Endothelial cell of umbilical vein (primary cell): ENCODE measurements at regions not wholly inside any gene's neighbourhood (a gene's known extent, or its start where the extent isn't known, plus 50 kb on each side); places are given as distances from the start of the nearest gene placed in this dataset.

Source experiments
- BruUV-seq: library from RNA; stranded (reverse); fragments of 400-500 nt; replicated peaks from 2 replicates; lab custom pipeline; 2021; lab: Mats Ljungman, UMichigan
- CTCF ChIA-PET: fragments of 300-600, 350-600 bp; sonication (Branson Sonifier 250); formaldehyde crosslinking; loops from one replicate; lab custom pipeline; 2021; ENCODE audit warnings: antibody characterized with exemption, inconsistent platforms; lab: Charles Lee
- POLR2A ChIA-PET: fragments of 300-600, 350-600 bp; sonication (Branson Sonifier 250); formaldehyde crosslinking; loops from one replicate; lab custom pipeline; 2021; ENCODE audit warnings: antibody characterized with exemption, inconsistent platforms; lab: Charles Lee
- DNase-seq: peaks from one replicate; pipeline ENCODE4 v3.0.0-alpha.2; 2011; ENCODE audit warnings: low read depth, low spot score
- FAIRE-seq: peaks from 2 replicates; lab custom pipeline; 2011; peaks lifted over from hg19 to GRCh38; lab: Jason Lieb, UNC
- H2AFZ ChIP-seq: 2 replicates; pipeline ENCODE4 v1.6.0; 2012; ENCODE audit warnings: low read depth, low read length, control low read depth, inconsistent platforms
- H3K27ac ChIP-seq: 2 replicates; pipeline ENCODE4 v1.5.1; 2011; ENCODE audit warnings: low read depth, mild to moderate bottlenecking, control low read depth, low read length, moderate library complexity; ENCODE audit not compliant: insufficient read depth
- H3K27me3 ChIP-seq, 2 experiments: 2 replicates each; pipeline versions ENCODE4 v1.6.0 to v1.6.1; 2011; ENCODE audit warnings: low read length in 2 of 2, mixed read lengths in 1 of 2; ENCODE audit not compliant: control insufficient read depth in 2 of 2, insufficient read depth in 2 of 2
- H3K36me3 ChIP-seq, 2 experiments: 2 replicates in 1 of 2; 3 replicates in 1 of 2; pipeline ENCODE4 v1.5.1; 2011; ENCODE audit warnings: low read length in 2 of 2, mild to moderate bottlenecking in 1 of 2, moderate library complexity in 1 of 2; ENCODE audit not compliant: control insufficient read depth in 2 of 2, insufficient read depth in 2 of 2; ENCODE audit errors: extremely low read depth in 1 of 2
- H3K4me1 ChIP-seq: 3 replicates; pipeline ENCODE4 v1.5.1; 2011; ENCODE audit warnings: mild to moderate bottlenecking, low read length; ENCODE audit not compliant: control insufficient read depth, insufficient read depth; ENCODE audit errors: extremely low read depth
- H3K4me2 ChIP-seq: 2 replicates; pipeline ENCODE4 v1.6.1; 2011; ENCODE audit warnings: low read length, control low read depth, mixed read lengths; ENCODE audit not compliant: insufficient read depth
- H3K4me3 ChIP-seq, 3 experiments: fragments of 200-600 bp in 1 of 3; sonication (generic), shearing (Covaris generic) in 1 of 3; replicated peaks in 1 of 3; 2 replicates each; pipeline ENCODE4 v1.5.1; 2011 to 2016; ENCODE audit warnings: control low read depth in 3 of 3, low read length in 3 of 3, mild to moderate bottlenecking in 2 of 3, inconsistent platforms in 1 of 3, low read depth in 1 of 3, moderate library complexity in 1 of 3; ENCODE audit not compliant: insufficient read depth in 1 of 3
- H3K79me2 ChIP-seq: 2 replicates; pipeline ENCODE4 v1.6.0; 2012; ENCODE audit warnings: low read length, inconsistent platforms; ENCODE audit not compliant: control insufficient read depth, insufficient read depth
- H3K9ac ChIP-seq: replicated peaks from 2 replicates; pipeline ENCODE3; 2011; ENCODE audit warnings: low read length, control low read depth; ENCODE audit not compliant: insufficient read depth; ENCODE audit errors: extremely low read depth
- H3K9me1 ChIP-seq: replicated peaks from 3 replicates; pipeline ENCODE4 v1.6.0; 2011; ENCODE audit warnings: mild to moderate bottlenecking, low read length; ENCODE audit not compliant: control insufficient read depth, insufficient read depth; ENCODE audit errors: extremely low read depth
- H3K9me3 ChIP-seq: replicated peaks from 2 replicates; pipeline ENCODE4 v1.5.1; 2012; ENCODE audit warnings: low read length, inconsistent platforms; ENCODE audit not compliant: control insufficient read depth, insufficient read depth
- H4K20me1 ChIP-seq: replicated peaks from 2 replicates; pipeline ENCODE3; 2011; ENCODE audit warnings: mild to moderate bottlenecking, low read length; ENCODE audit not compliant: control insufficient read depth, insufficient read depth; ENCODE audit errors: extremely low read depth
- EZH2 ChIP-seq: IDR thresholded peaks from 2 replicates; pipeline ENCODE4 v1.6.1; 2012; ENCODE audit warnings: borderline replicate concordance, low read depth, mild to moderate bottlenecking, moderate library complexity, low read length, inconsistent platforms; ENCODE audit not compliant: severe bottlenecking
- FOS ChIP-seq: IDR thresholded peaks from 2 replicates; pipeline ENCODE4 v1.6.1; 2011; ENCODE audit warnings: mild to moderate bottlenecking, low read length, moderate library complexity, borderline replicate concordance; ENCODE audit not compliant: insufficient read depth
- GATA2 ChIP-seq: IDR thresholded peaks from 2 replicates; pipeline ENCODE4 v1.7.0; 2011; ENCODE audit warnings: low read depth, mild to moderate bottlenecking, moderate library complexity, mixed read lengths, low read length; ENCODE audit not compliant: insufficient read length, insufficient read depth
- JUN ChIP-seq: IDR thresholded peaks from 2 replicates; pipeline ENCODE4 v1.6.1; 2011; ENCODE audit warnings: borderline replicate concordance, low read depth; ENCODE audit not compliant: insufficient read length, insufficient read depth
- MYC ChIP-seq: IDR thresholded peaks from one replicate; pipeline ENCODE4 v1.6.1; 2011; ENCODE audit warnings: mild to moderate bottlenecking, low read depth, low read length
- POLR2A ChIP-seq: IDR thresholded peaks from 2 replicates; pipeline ENCODE4 v1.6.1; 2012; ENCODE audit warnings: low read depth, mild to moderate bottlenecking, control low read depth, low read length
- POLR2AphosphoS5 ChIP-seq: IDR thresholded peaks from 2 replicates; pipeline ENCODE4 v1.6.1; 2012; ENCODE audit warnings: low read depth, mild to moderate bottlenecking, control low read depth, low read length, moderate library complexity; ENCODE audit not compliant: insufficient read depth
- dilution Hi-C: fragments of 300-500 bp; cut with MboI; formaldehyde crosslinking; loops from one replicate; pipeline ENCODE4 v1.15.0; 2019; ENCODE audit warnings: low sequenced_read_pairs; ENCODE audit not compliant: extremely low pct_ligation_motif_present
- intact Hi-C: fragments of 100-400 bp; cut with micrococcal nuclease; formaldehyde crosslinking; loops from one replicate; pipeline ENCODE4 v1.10.0; 2022
- TF ChIP-seq, protein P1 (sequence below), 2 donors: IDR thresholded peaks; 1 replicate in 1 of 2; 2 replicates in 1 of 2; pipeline ENCODE4 v1.5.1; 2011; ENCODE audit warnings: low read length in 2 of 2, mild to moderate bottlenecking in 2 of 2, moderate library complexity in 2 of 2, control low read depth in 1 of 2, inconsistent platforms in 1 of 2, low read depth in 1 of 2; ENCODE audit not compliant: insufficient read depth in 1 of 2; ENCODE audit errors: extremely low read depth in 1 of 2
- TF ChIP-seq, protein P2 (sequence below): IDR thresholded peaks from 2 replicates; pipeline ENCODE4 v1.6.1; 2011; ENCODE audit not compliant: insufficient read depth, insufficient read length

DNA sequence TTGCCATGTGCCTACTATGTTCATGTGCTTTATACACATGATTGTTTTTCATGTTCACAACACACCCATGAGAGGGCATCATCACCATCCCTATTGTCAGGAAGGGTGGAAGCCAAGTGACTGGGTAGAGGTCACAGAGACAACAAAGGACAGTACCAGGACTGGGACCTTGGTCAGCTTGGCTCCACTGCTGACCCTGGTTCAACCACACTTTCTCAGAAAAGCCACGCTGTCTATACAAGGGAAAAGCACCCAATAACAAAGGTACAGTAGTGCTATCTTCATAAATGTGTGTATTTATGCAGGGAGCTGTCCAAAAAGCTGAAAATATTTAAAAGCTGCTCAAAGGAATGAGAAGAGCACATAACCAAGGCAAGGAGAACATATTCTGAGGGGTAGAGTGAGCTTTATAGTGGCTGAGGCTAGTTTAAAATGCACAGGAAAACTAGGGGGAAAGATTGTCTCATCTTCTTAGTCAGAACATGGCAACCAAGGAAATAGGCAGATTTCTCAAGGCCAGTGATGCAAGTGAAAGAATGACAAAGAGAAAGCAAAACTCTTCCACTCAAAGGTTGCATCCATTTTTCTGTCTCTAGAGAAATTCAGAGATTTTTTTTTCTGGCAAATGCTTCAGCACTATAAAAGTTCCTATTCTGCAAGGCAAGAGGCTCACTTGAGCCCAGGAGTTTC lies 415.0 kb downstream of the FOXO1 start:
- intact Hi-C loops, result no loop called here
- no TSS peak for BruUV-seq
- no peaks in the 10 kb centered on the region for H3K9me1 ChIP-seq
- H3K27me3 ChIP-seq, result no peaks in the 10 kb centered on the region
- no peaks in the 10 kb centered on the region for H3K79me2 ChIP-seq
- H3K9ac ChIP-seq, result no peak overlapping the region
- no peaks in the 10 kb centered on the region for H4K20me1 ChIP-seq
- no peak overlapping the region for H2AFZ ChIP-seq
- H3K9me3 ChIP-seq, result no peaks in the 10 kb centered on the region
- H3K4me3 ChIP-seq, result no peak overlapping the region
- POLR2A ChIA-PET, result no interaction called here
- no peak overlapping the region for H3K4me2 ChIP-seq
- TF ChIP-seq FOS, result no peak
- TF ChIP-seq POLR2AphosphoS5, result no peak
- TF ChIP-seq EZH2, result no peak
- TF ChIP-seq JUN, result no peak
- no peak for TF ChIP-seq MYC
- TF ChIP-seq, protein P1, sequence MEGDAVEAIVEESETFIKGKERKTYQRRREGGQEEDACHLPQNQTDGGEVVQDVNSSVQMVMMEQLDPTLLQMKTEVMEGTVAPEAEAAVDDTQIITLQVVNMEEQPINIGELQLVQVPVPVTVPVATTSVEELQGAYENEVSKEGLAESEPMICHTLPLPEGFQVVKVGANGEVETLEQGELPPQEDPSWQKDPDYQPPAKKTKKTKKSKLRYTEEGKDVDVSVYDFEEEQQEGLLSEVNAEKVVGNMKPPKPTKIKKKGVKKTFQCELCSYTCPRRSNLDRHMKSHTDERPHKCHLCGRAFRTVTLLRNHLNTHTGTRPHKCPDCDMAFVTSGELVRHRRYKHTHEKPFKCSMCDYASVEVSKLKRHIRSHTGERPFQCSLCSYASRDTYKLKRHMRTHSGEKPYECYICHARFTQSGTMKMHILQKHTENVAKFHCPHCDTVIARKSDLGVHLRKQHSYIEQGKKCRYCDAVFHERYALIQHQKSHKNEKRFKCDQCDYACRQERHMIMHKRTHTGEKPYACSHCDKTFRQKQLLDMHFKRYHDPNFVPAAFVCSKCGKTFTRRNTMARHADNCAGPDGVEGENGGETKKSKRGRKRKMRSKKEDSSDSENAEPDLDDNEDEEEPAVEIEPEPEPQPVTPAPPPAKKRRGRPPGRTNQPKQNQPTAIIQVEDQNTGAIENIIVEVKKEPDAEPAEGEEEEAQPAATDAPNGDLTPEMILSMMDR (IDR thresholded peaks at IDR 0.05; ENCODE audit: extremely low read depth in 1 of 2, insufficient read depth in 1 of 2, low read depth in 1 of 2, low read length in 2 of 2), result no peak
- TF ChIP-seq, protein P2, sequence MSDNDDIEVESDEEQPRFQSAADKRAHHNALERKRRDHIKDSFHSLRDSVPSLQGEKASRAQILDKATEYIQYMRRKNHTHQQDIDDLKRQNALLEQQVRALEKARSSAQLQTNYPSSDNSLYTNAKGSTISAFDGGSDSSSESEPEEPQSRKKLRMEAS, result no peak
- no peak for TF ChIP-seq POLR2A
- no peak for TF ChIP-seq GATA2
- H3K4me1 ChIP-seq, result peaks cover 11% of the 10 kb centered on the region
- FAIRE-seq (no peak), DNase-seq (no peak)
- H3K27ac ChIP-seq, result no peak overlapping the region
- CTCF ChIA-PET, result interaction anchor here (0.8 to 1.5 kb wide), 4 partner anchors 10 to 61 kb away, joined by 3 to 5 read pairs (median 4); no protein-coding TSS in a partner anchor
- dilution Hi-C loops, result no loop called here
- no peaks in the 10 kb centered on the region for H3K36me3 ChIP-seq
